ENCODE measurements at regions not wholly inside any gene's neighbourhood (a gene's known extent, or its start where the extent isn't known, plus 50 kb on each side); places are given as distances from the start of the nearest gene placed in this dataset.

DNA sequence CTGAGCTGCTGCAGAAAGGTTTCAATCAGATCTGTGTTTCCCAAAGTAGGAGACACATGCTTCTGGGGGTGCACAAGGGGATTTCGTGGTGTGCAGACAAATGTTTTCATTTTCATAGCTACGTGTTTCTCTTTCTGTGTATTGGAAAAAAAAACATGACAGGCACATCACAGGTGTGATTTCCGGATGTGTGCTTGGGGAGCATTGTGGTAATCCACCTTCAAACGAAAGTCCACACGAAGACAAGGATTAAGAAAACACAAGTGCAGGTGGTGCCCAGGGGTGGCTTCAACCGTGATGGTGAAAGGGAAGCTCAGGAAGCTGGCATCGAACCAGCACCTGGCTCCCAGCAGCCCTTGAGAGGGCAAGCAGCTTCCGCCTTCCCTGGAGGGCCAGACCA is 164.6 kb upstream of the LINGO1 start:
- TF ChIP-seq, protein P1, sequence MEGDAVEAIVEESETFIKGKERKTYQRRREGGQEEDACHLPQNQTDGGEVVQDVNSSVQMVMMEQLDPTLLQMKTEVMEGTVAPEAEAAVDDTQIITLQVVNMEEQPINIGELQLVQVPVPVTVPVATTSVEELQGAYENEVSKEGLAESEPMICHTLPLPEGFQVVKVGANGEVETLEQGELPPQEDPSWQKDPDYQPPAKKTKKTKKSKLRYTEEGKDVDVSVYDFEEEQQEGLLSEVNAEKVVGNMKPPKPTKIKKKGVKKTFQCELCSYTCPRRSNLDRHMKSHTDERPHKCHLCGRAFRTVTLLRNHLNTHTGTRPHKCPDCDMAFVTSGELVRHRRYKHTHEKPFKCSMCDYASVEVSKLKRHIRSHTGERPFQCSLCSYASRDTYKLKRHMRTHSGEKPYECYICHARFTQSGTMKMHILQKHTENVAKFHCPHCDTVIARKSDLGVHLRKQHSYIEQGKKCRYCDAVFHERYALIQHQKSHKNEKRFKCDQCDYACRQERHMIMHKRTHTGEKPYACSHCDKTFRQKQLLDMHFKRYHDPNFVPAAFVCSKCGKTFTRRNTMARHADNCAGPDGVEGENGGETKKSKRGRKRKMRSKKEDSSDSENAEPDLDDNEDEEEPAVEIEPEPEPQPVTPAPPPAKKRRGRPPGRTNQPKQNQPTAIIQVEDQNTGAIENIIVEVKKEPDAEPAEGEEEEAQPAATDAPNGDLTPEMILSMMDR (IDR thresholded peaks at IDR 0.05): no peak
- no peak for TF ChIP-seq POLR2A (IDR thresholded peaks at IDR 0.05; ENCODE audit: low read depth)
- no peak for TF ChIP-seq POLR2AphosphoS5 (IDR thresholded peaks at IDR 0.05)
- no peak for TF ChIP-seq EP300 (IDR thresholded peaks at IDR 0.05)
